ENCODE measurements at regions not wholly inside any gene's neighbourhood (a gene's known extent, or its start where the extent isn't known, plus 50 kb on each side); places are given as distances from the start of the nearest gene placed in this dataset.

DNA sequence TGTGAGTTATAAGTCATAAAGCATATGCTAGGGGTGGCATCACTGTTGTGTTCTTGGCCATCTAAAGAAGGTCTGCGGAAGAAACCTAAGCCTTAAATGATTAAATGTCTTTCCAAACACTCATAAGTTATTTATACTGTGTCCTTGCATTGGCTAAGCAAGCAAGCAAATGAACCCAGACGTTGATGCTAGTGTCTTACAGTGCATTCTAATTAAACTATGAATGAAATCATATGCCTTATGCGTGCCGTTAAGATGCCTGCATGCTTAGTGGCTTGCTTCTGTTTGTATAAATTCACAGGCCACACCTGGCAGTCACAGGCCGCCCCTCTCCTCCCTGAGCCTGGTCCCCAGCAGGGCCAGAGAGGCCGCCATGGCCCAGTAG lies 49.9 kb downstream of the RIN2 start:
- no peak for DNase-seq

GRCh38 chr20:19808498-19808897 lies 50.4 kb downstream of the RIN2 start:
- no peak for DNase-seq

- no peak for DNase-seq
Measured at GRCh38 chr20:19809505-19809904, 51.4 kb downstream of the RIN2 start.

DNA sequence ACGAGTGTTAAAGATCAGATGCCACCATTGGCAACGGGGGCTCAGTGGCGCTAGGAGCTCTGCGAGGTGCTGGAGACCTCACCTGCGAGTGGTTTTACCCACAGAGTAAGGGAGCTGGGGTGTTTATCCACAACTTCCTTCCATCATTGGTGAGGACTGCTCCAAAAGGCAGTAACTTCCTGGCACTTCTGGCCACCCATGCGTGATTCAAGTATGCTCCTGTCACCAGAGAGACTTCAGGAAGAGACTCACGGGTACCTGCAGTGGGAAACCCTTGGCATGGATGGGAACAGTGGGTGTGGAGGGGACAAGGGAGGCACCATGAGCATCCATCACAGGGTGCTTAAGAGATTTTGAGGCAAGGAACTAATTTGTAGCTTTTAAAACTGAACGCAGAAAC lies 53.2 kb downstream of the RIN2 start:
- DNase-seq: no peak

DNA sequence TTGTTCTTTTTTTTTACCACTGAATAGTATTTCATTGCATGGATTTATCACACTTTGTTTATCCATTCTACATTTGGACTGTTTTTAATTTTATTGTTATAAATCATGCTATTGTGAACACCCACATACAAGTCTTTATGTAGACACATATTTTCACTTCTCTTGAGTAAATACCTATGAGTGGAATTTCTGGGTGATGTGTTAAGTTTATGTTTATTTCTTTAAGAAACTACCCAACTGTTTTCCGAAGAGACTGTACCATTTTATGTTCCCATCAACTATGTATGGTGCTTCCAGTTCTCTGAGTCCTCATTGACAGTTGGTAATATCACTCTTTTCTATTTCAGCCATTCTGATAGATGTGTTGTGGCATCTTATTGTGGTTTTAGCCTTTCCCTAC lies 54.0 kb downstream of the RIN2 start:
- no peak for DNase-seq

GRCh38 chr20:19812696-19813095 lies 54.6 kb downstream of the RIN2 start:
- no peak for DNase-seq

- DNase-seq: no peak
Measured at GRCh38 chr20:19813846-19814640, 56.0 kb downstream of the RIN2 start.

DNA sequence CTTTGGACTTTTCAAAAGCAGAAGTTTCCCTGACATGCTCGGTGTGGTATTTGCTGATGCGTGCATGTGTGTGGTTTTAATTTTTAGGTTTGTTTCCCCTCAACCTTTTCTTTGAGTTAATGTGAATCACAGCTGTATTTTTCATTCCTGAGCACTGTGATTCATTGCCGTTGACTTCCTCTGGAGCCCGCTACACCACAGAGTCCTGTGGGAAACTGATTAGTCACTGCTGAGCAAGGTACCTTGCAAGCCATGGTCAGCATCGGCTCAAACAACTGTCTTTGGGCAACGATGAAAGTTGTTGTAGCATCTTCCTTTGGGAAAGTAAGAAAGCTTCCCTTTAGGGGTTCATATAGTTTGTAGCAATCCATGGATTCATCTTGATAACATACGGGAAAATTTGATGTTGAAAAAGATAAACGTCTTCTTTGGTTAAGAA lies 57.5 kb downstream of the RIN2 start:
- peak; percentile 66 for DNase-seq

- DNase-seq: no peak
Measured at GRCh38 chr20:19816386-19816785, 58.3 kb downstream of the RIN2 start.

- DNase-seq: no peak
Measured at GRCh38 chr20:19817017-19817416, 59.0 kb downstream of the RIN2 start.

DNA sequence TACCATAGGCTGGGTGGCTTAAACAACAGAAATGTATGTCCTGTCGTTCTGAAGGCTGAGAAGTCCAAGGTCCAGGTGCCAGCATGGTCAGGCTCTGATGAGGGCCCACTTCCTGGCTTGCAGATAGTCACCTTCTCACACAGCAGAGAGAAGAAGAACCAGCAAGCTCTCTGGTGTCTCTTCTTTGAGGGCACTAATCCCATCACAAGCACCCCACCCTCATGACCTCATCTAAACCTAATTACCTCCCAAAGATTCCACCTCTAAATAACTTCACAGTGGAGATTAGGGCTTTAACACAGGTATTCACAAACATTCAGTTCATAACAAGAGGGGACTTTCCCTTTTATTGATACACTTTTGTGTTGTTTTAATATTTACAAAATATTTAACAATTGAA lies 61.1 kb downstream of the RIN2 start:
- no peak for DNase-seq

DNA sequence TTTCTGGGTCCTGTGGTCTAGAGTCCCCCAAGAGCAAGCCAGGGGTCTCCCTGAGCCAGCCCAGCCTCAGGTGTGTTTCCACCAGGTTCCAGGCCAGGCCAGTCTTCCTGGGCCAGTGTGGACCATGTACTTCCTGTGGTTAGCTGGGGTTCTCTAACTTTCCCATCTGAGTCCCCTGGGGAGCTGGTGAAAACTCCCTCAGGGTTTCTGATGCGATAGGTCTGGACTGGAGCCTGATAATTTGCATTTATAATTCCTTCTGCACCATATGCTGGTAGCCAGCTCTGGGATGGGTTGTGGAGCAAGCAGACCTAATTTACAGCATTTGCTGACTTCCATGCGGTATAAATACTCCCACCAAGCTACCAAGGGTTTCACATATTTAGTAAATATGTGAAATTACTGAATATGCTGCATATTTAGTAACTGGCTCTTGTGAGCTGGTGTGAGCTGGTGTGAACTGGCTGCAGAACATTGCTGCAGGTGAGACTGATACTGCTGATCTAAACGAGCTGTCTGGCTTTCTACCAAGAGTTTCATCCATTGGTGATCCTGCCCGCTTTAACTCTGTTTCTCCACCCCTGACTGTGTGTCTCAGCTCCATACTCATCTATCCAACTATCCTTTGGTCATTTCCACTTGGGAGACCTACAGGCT lies 62.6 kb downstream of the RIN2 start:
- DNase-seq: no peak

DNA sequence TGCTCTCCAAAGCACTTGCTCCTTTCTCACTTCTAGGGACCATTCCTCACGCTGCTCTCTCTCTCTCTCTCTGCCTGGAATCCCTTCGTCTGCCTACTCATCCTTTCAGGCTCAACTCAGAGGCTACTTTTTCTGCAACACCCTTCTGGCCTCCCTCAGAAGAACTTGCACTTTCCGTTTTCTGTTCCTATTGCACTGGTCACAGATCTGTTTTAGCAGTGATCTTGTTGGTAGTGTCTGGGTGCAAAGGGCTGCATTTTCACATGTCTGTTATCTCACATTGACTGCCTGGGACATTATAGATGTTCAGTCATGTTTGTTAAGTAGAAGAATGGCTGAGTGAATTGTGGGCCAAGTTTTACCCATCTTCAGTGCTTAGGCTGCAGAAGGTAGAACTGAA lies 63.5 kb downstream of the RIN2 start:
- no peak for DNase-seq

DNA sequence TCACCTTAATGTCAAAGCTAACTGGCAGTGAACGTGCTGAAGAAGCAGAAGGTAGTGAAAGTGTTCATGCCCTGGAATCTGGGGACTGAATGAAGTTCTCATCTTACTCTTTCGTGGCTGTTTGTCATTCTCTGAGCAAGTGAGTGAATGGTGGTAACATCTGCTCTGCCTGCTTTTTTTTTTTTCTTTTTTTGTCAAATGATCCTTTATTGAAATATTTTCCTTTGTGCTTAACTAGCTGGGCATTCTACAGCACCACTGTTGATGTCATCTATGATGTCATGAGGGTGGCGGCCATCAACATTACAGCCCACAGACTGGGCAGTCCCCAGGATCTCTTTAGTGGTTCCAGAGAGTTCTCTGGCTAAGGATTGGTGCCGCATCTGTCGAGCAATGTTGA lies 65.2 kb downstream of the RIN2 start:
- no peak for DNase-seq

DNA sequence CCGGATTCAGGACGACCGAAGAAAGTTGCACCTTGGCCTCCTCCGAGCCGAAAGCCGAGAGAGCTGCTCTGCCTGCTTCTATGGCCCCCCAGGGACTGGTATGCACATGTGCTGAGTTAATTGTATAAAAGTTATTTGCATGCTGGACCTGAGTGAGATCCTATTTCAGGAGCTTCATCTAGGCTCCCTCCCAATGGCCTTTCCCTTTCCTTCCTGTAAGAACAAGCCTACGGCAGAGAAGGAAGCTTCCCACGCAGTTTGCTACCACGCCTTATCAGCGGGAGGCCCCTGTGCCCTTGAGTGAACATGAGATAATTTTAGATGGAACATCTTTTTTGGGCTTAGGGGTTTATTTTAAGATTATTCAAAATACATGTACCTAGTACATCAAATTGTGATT lies 65.9 kb downstream of the RIN2 start:
- DNase-seq: no peak

DNA sequence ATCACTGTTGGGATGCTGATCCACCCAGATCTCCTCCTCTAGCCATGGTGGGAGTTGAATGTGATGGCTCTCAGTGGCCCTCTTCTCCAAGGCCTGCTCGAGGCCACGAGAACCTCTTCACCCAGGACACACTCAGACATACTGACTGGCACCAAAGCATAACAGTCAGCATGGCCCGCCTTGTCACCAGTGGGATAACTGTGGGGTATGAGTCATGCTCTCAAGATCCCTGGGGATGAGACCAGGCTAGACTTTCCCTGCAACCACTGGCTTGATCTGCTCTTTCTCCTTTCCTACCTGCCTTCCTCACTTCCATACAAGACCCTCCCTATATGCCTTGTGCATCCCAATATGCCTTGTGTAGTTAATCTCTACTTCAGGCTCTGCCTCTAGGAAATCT lies 66.8 kb downstream of the RIN2 start:
- no peak for DNase-seq

DNA sequence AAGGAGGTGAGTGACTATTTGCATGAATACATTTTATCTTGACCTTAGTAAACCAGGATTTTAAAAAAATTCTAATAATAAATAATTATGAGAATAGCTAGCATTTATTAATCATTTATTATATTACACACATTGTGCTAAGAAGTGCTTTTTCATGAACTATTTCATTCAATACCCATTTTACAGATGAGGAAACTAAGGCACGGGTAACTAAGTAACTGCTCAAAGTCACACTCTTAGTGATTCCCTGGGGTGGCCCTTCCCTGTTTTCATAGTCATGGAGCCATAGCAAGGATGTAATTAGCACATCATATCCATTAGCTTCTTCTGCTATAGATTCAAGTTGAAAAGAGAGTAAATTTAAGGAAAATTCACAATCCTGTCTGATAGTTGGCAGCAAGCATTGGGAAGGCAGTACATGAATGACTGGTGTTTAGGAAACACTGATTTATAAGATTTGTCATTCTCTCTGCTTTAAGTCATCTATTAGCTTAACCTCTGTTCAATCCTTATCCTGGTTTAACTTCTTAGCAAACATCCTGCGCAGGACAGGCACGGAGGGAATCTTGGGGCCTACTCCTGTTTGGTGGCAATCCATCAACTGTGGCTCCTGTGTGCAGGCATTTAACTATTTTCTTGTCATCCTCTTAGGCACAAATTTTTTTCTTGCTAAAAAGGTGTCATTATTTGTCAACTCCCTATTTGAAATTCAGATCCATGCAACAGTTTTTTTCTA lies 68.3 kb downstream of the RIN2 start:
- DNase-seq: no peak

GRCh38 chr20:19827818-19828217 lies 69.8 kb downstream of the RIN2 start:
- DNase-seq: no peak

DNA sequence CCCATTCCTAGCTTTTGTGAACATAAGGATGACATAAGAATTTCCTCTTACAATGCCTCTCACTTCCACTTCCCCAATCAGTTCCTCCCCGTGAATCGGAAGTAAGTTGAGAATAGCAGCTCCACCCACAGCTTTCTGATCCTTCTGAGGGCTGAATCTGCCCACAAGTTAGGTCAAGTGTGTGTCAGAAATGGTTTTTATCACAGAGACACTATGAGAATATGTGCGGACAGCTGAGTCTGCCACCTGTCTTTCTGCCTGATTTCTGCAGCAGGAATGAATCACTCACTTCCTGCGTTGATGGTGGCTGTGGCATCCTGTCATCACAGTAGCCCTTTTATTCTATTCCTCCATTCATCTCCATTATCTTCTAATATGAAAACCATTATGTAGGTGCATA lies 70.2 kb downstream of the RIN2 start:
- no peak for DNase-seq

GRCh38 chr20:19830211-19830785 lies 72.2 kb downstream of the RIN2 start:
- DNase-seq: no peak

- DNase-seq: no peak
Measured at GRCh38 chr20:19832875-19833274, 74.8 kb downstream of the RIN2 start.

DNA sequence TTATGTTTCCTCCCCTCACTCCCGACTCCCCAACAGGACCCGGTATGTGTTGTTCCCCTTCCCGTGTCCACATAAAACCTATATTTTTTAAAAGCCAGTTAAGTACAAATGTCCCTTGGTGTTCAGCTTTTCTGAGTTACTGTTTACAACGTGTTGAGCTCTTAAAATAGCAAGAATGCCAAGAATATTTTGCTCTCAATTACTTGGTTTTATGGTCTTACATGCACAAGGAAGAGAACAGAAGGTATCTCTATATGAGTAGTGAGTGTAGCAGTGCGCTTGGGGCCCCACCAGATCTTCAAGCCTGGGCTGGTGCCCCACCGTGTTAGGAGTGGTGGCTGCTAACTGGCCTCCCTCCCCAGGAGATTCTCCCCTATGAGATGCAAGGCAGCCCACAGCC lies 75.3 kb downstream of the RIN2 start:
- no peak for DNase-seq

DNA sequence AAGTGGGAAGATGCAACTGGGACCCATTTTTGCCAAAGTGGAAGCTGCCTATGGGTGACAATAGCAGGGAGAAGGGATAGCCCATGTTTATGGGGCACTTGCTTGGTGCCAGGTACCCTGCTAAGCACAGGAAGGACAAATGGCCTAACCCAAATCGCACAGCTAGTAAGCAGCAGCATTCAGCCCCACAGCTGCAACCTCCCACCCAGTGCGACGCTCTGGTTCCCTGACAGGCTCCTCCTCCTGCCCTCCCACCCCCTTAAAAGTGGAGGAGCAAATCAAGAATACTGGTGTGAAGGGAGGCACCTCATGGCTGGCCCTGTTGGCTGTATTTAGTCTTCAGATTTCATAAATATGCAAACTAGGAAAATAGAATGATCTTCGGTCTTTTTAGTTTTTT lies 76.2 kb downstream of the RIN2 start:
- DNase-seq: no peak

GRCh38 chr20:19834783-19835182 lies 76.7 kb downstream of the RIN2 start:
- DNase-seq: no peak
